Suprapubic skin (tissue), 4 donors: ENCODE measurements at regions not wholly inside any gene's neighbourhood (a gene's known extent, or its start where the extent isn't known, plus 50 kb on each side); places are given as distances from the start of the nearest gene placed in this dataset.

Experiments
- DNase-seq, 2 donors: peaks; one replicate each; pipeline ENCODE4 v3.0.0-alpha.2; 2019; ENCODE audit warnings: low spot score in 2 of 2
- H3K27ac ChIP-seq: fragments of 200-600 bp; sonication (generic); one replicate; pipeline ENCODE4 v1.5.1; 2019
- H3K27me3 ChIP-seq: fragments of 200-600 bp; sonication (generic); one replicate; pipeline ENCODE4 v1.5.1; 2019
- H3K36me3 ChIP-seq: fragments of 200-600 bp; sonication (generic); one replicate; pipeline ENCODE4 v1.5.1; 2019
- H3K4me1 ChIP-seq: fragments of 200-600 bp; sonication (generic); one replicate; pipeline ENCODE4 v1.5.1; 2019
- H3K4me3 ChIP-seq: fragments of 200-600 bp; sonication (generic); one replicate; pipeline ENCODE4 v1.5.1; 2019; ENCODE audit warnings: mild to moderate bottlenecking
- H3K9me3 ChIP-seq: fragments of 200-600 bp; sonication (generic); one replicate; pipeline ENCODE4 v1.5.1; 2019
- CTCF ChIP-seq, 2 donors: fragments of 200-600 bp in 1 of 2; fragments of 450-650 bp in 1 of 2; sonication (generic) in 1 of 2; IDR thresholded peaks; one replicate each; pipeline ENCODE4 v1.5.1; 2016 to 2019; ENCODE audit warnings: antibody characterized with exemption in 2 of 2, mild to moderate bottlenecking in 1 of 2, moderate library complexity in 1 of 2
- EP300 ChIP-seq: sonication (generic); formaldehyde crosslinking; IDR thresholded peaks from one replicate; pipeline ENCODE4 v1.6.1; 2017; ENCODE audit warnings: antibody characterized with exemption
- POLR2A ChIP-seq, 2 donors: fragments of 450-650 bp; IDR thresholded peaks; one replicate each; pipeline ENCODE4 v1.6.1; 2017; ENCODE audit warnings: antibody characterized with exemption in 2 of 2, mild to moderate bottlenecking in 2 of 2, moderate library complexity in 2 of 2
- POLR2AphosphoS5 ChIP-seq, 3 donors: sonication (generic); formaldehyde crosslinking; IDR thresholded peaks; one replicate each; pipeline ENCODE4 v1.6.1; 2017; ENCODE audit warnings: antibody characterized with exemption in 3 of 3
- WGBS: methylation state at CpG from one replicate; pipeline ENCODE4 v1.1.5; 2018; 5-methylcytosine and 5-hydroxymethylcytosine counted together

- DNase-seq = no peak
- Histone ChIP-seq H3K9me3 (no peaks in the 10 kb centered on the region), H3K27me3 (no peaks in the 10 kb centered on the region), H3K4me1 (peaks cover 11% of the 10 kb centered on the region), H3K4me3 (no peak overlapping the region), H3K27ac (no peak overlapping the region), H3K36me3 (no peaks in the 10 kb centered on the region)
- WGBS = 43% methylated on average over 1 of the region's 1 CpG
- no peak for TF ChIP-seq EP300
- no peak for TF ChIP-seq POLR2A (IDR thresholded peaks at IDR 0.05)
- no peak for TF ChIP-seq CTCF (IDR thresholded peaks at IDR 0.05)
- no peak for TF ChIP-seq POLR2AphosphoS5 (IDR thresholded peaks at IDR 0.05)
Measured at GRCh38 chr10:88082806-88083596, 219.6 kb downstream of the PTEN start.

- Histone ChIP-seq H3K4me1 (peaks cover 11% of the 10 kb centered on the region), H3K27ac (no peak overlapping the region), H3K9me3 (no peaks in the 10 kb centered on the region), H3K36me3 (no peaks in the 10 kb centered on the region), H3K27me3 (no peaks in the 10 kb centered on the region), H3K4me3 (no peak overlapping the region)
- TF ChIP-seq POLR2AphosphoS5 (IDR thresholded peaks at IDR 0.05) = no peak
- no peak for TF ChIP-seq EP300
- TF ChIP-seq POLR2A (IDR thresholded peaks at IDR 0.05) = no peak
- TF ChIP-seq CTCF (IDR thresholded peaks at IDR 0.05) = no peak
- WGBS = 87% methylated on average over 7 of the region's 7 CpGs
- DNase-seq = no peak
Measured at GRCh38 chr10:88083597-88083989, 220.2 kb downstream of the PTEN start.

GRCh38 chr10:88086187-88086960, 222.9 kb downstream of the PTEN start:
- no peak for TF ChIP-seq POLR2AphosphoS5 (IDR thresholded peaks at IDR 0.05)
- no peak for TF ChIP-seq POLR2A (IDR thresholded peaks at IDR 0.05)
- no peak for TF ChIP-seq EP300
- no peak for TF ChIP-seq CTCF (IDR thresholded peaks at IDR 0.05)
- Histone ChIP-seq H3K9me3 (no peaks in the 10 kb centered on the region), H3K27me3 (no peaks in the 10 kb centered on the region)

GRCh38 chr10:88088441-88089340, 225.3 kb downstream of the PTEN start:
- H3K27me3 ChIP-seq = no peaks in the 10 kb centered on the region
- 57% methylated on average over 9 of the region's 9 CpGs for whole genome bisulfite sequencing
- H3K4me3 ChIP-seq = no peak overlapping the region
- H3K9me3 ChIP-seq = no peaks in the 10 kb centered on the region
- no peak for DNase-seq
- no peaks in the 10 kb centered on the region for H3K36me3 ChIP-seq
- no peak overlapping the region for H3K27ac ChIP-seq
- TF ChIP-seq POLR2A (IDR thresholded peaks at IDR 0.05) (no peak), EP300 (no peak), CTCF (IDR thresholded peaks at IDR 0.05) (no peak), POLR2AphosphoS5 (IDR thresholded peaks at IDR 0.05) (no peak)
- peaks cover 30% of the 10 kb centered on the region for H3K4me1 ChIP-seq

More at GRCh38 chr10:88086187-88086960, 222.9 kb downstream of the PTEN start:
- no peak for DNase-seq
- no peak overlapping the region for H3K4me3 ChIP-seq
- H3K36me3 ChIP-seq = no peaks in the 10 kb centered on the region
- H3K27ac ChIP-seq = no peak overlapping the region
- 75% methylated on average over 9 of the region's 9 CpGs for WGBS
- H3K4me1 ChIP-seq = peaks cover 26% of the 10 kb centered on the region
